HCT116 (cell line): ENCODE measurements at regions not wholly inside any gene's neighbourhood (a gene's known extent, or its start where the extent isn't known, plus 50 kb on each side); places are given as distances from the start of the nearest gene placed in this dataset.

Experiments
- ATAC-seq: fragments of 200-7000 bp; cut with Tn5 transposase; 2 replicates; pipeline ENCODE4 v1.9.1; 2020; ENCODE audit warnings: mild to moderate bottlenecking, moderate library complexity
- BruUV-seq: library from RNA; stranded (reverse); fragments of 400-500 nt; replicated peaks from 2 replicates; lab custom pipeline; 2021; lab: Mats Ljungman, UMichigan
- CTCF ChIA-PET: fragments of 300-600 bp; sonication (Branson Sonifier 250); formaldehyde crosslinking; loops from one replicate; lab custom pipeline; 2021; ENCODE audit warnings: antibody characterized with exemption; lab: Charles Lee
- POLR2A ChIA-PET: fragments of 300-600, 350-600 bp; sonication (Branson Sonifier 250); formaldehyde crosslinking; loops from one replicate; lab custom pipeline; 2021; ENCODE audit warnings: antibody characterized with exemption; lab: Charles Lee
- RAD21 ChIA-PET, 2 experiments: fragments of 300-600 bp; sonication (Branson Sonifier 250); formaldehyde crosslinking; loops; one replicate each; lab custom pipeline; 2023; ENCODE audit warnings: low total read pairs in 2 of 2; ENCODE audit not compliant: uncharacterized antibody in 2 of 2, unreplicated experiment in 2 of 2, low non-redundant PET in 1 of 2; lab: Charles Lee
- DNase-seq: peaks from one replicate; pipeline ENCODE4 v3.0.0-alpha.2; 2010; ENCODE audit warnings: low read depth, low spot score
- H2AFZ ChIP-seq: fragments of 200-600 bp; shearing (Covaris generic), sonication (generic); 2 replicates; pipeline ENCODE4 v1.6.1; 2017; ENCODE audit warnings: low read depth, mixed run types, mixed read lengths, antibody characterized with exemption, low read length; ENCODE audit not compliant: poor library complexity, severe bottlenecking
- H3K27ac ChIP-seq: 2 replicates; pipeline ENCODE4 v1.5.1; 2012; ENCODE audit warnings: low read depth, low read length
- H3K27me3 ChIP-seq: fragments of 200-600 bp; sonication (generic); 2 replicates; pipeline ENCODE4 v1.6.1; 2016; ENCODE audit warnings: mixed run types, low read length, mixed read lengths; ENCODE audit not compliant: insufficient read depth
- H3K36me3 ChIP-seq, 2 experiments: fragments of 200-500 bp in 1 of 2; fragments of 200-600 bp in 1 of 2; sonication (Bioruptor generic) in 1 of 2; sonication (generic) in 1 of 2; 2 replicates each; pipeline versions ENCODE4 v1.5.1 to v1.6.1; 2014 to 2016; ENCODE audit warnings: low read length in 2 of 2, inconsistent platforms in 1 of 2, mixed read lengths in 1 of 2, mixed run types in 1 of 2; ENCODE audit not compliant: insufficient read depth in 2 of 2, control insufficient read depth in 1 of 2
- H3K4me1 ChIP-seq, 2 experiments: fragments of 200-600 bp in 1 of 2; sonication (generic) in 1 of 2; 2 replicates each; pipeline versions ENCODE4 v1.5.1 to v1.6.1; 2012 to 2017; ENCODE audit warnings: low read length in 2 of 2, inconsistent platforms in 1 of 2, mild to moderate bottlenecking in 1 of 2, mixed read lengths in 1 of 2, mixed run types in 1 of 2, moderate library complexity in 1 of 2; ENCODE audit not compliant: insufficient read depth in 2 of 2, control insufficient read depth in 1 of 2
- H3K4me2 ChIP-seq: fragments of 200-600 bp; sonication (generic); 2 replicates; pipeline ENCODE4 v1.6.1; 2017; ENCODE audit warnings: mixed run types, low read length, mixed read lengths
- H3K4me3 ChIP-seq, 2 experiments: fragments of 200-600 bp in 1 of 2; sonication (generic) in 1 of 2; replicated peaks in 1 of 2; 2 replicates each; pipeline ENCODE4 v1.5.1; 2011 to 2016; ENCODE audit warnings: low read length in 2 of 2, control low read depth in 1 of 2, low read depth in 1 of 2, mild to moderate bottlenecking in 1 of 2, mixed read lengths in 1 of 2, mixed run types in 1 of 2
- H3K79me2 ChIP-seq: fragments of 200-600 bp; sonication (generic); 2 replicates; pipeline ENCODE4 v1.6.1; 2017; ENCODE audit warnings: mild to moderate bottlenecking, mixed run types, low read length, moderate library complexity, mixed read lengths; ENCODE audit not compliant: insufficient read depth
- H3K9ac ChIP-seq: fragments of 200-600 bp; sonication (generic); 2 replicates; pipeline ENCODE4 v1.6.1; 2016; ENCODE audit warnings: low read length, mixed read lengths
- H3K9me2 ChIP-seq: fragments of 200-600 bp; sonication (generic), shearing (Covaris generic); 2 replicates; pipeline ENCODE4 v1.6.1; 2017; ENCODE audit warnings: mixed run types, mild to moderate bottlenecking, moderate library complexity; ENCODE audit not compliant: insufficient read depth
- H3K9me3 ChIP-seq, 2 experiments: fragments of 200-500 bp in 1 of 2; fragments of 200-600 bp in 1 of 2; sonication (Bioruptor generic) in 1 of 2; sonication (generic) in 1 of 2; 2 replicates each; pipeline ENCODE4 v1.6.1; 2014 to 2017; ENCODE audit warnings: low read length in 2 of 2, mixed read lengths in 2 of 2, inconsistent platforms in 1 of 2, low read depth in 1 of 2, mild to moderate bottlenecking in 1 of 2, mixed run types in 1 of 2, moderate library complexity in 1 of 2; ENCODE audit not compliant: control insufficient read depth in 1 of 2, insufficient read depth in 1 of 2
- H4K20me1 ChIP-seq: fragments of 200-600 bp; sonication (generic), shearing (Covaris generic); 2 replicates; pipeline ENCODE4 v1.6.1; 2017; ENCODE audit warnings: mixed run types, mild to moderate bottlenecking, moderate library complexity; ENCODE audit not compliant: insufficient read depth
- CBX3 ChIP-seq: IDR thresholded peaks from 2 replicates; pipeline ENCODE4 v1.6.1; 2012; ENCODE audit warnings: low read depth
- CEBPB ChIP-seq: IDR thresholded peaks from 2 replicates; pipeline ENCODE4 v1.6.1; 2012; ENCODE audit warnings: low read depth
- ELF1 ChIP-seq: IDR thresholded peaks from 2 replicates; pipeline ENCODE4 v1.6.1; 2012; ENCODE audit warnings: low read depth, borderline replicate concordance
- EZH2 ChIP-seq: fragments of 200-600 bp; sonication (generic); IDR thresholded peaks from 2 replicates; pipeline ENCODE4 v1.6.1; 2017; ENCODE audit warnings: antibody characterized with exemption, mixed run types
- POLR2A ChIP-seq: IDR thresholded peaks from 2 replicates; pipeline ENCODE4 v1.7.0; 2011; ENCODE audit warnings: borderline replicate concordance; ENCODE audit not compliant: insufficient read depth, insufficient read length; ENCODE audit errors: extremely low read depth
- SIN3A ChIP-seq: IDR thresholded peaks from 2 replicates; pipeline ENCODE4 v1.6.1; 2012; ENCODE audit warnings: low read depth
- SP1 ChIP-seq: IDR thresholded peaks from 2 replicates; pipeline ENCODE4 v1.6.1; 2012; ENCODE audit warnings: low read depth
- intact Hi-C: fragments of 100-400 bp; cut with micrococcal nuclease; formaldehyde crosslinking; loops from 2 replicates; pipeline ENCODE4 v1.10.0; 2022
- TF ChIP-seq, protein P1 (sequence below), 3 experiments: fragments of 200-600 bp in 1 of 3; sonication (generic) in 1 of 3; IDR thresholded peaks in 2 of 3; conservative IDR thresholded peaks in 1 of 3; 2 replicates each; pipeline ENCODE4 v1.5.1; 2012 to 2017; ENCODE audit warnings: low read depth in 2 of 3, low read length in 2 of 3, antibody characterized with exemption in 1 of 3, borderline replicate concordance in 1 of 3, control low read depth in 1 of 3, mild to moderate bottlenecking in 1 of 3, mixed read lengths in 1 of 3, mixed run types in 1 of 3, moderate library complexity in 1 of 3; ENCODE audit not compliant: insufficient read depth in 1 of 3
- TF ChIP-seq, protein P2 (sequence below): IDR thresholded peaks from 2 replicates; pipeline ENCODE4 v1.6.1; 2011; ENCODE audit warnings: mild to moderate bottlenecking, low read length, moderate library complexity; ENCODE audit not compliant: insufficient replicate concordance; ENCODE audit errors: extremely low read depth
- TF ChIP-seq, protein P3 (sequence below): IDR thresholded peaks from 2 replicates; pipeline ENCODE4 v1.6.1; 2012; ENCODE audit warnings: low read depth

DNA sequence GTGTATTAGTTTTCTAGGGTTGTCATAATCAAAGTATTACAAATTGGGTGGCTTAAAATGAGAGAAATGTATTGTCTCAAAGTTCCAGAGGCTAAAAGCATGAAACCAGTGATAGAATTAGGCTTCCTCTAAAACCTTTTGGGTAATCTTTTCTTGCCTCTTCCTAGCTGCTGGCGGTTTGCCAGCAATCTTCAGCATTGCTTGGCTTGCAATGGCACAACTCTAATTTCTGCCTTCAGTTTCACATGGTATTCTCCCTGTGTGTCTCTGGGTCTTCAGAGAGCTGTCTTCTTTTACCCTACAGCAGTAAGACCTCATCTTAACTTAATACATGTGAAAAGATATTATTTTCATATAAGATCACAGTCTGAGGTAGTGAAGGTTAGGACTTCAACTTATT is 479.1 kb upstream of the GJE1 start:
- intact Hi-C loops: no loop called here
- DNase-seq (no peak), ATAC-seq (no peak)
- H3K9me2 ChIP-seq: no peaks in the 10 kb centered on the region
- no peaks in the 10 kb centered on the region for H3K4me1 ChIP-seq
- H4K20me1 ChIP-seq: no peaks in the 10 kb centered on the region
- ChIA-PET RAD21 (no interaction called here), POLR2A (no interaction called here), CTCF (no interaction called here)
- H3K79me2 ChIP-seq: no peaks in the 10 kb centered on the region
- H3K27me3 ChIP-seq: no peaks in the 10 kb centered on the region
- H2AFZ ChIP-seq: peak overlapping the region; percentile 43
- no peak overlapping the region for H3K4me2 ChIP-seq
- no peak for TF ChIP-seq CEBPB
- TF ChIP-seq SIN3A: no peak
- TF ChIP-seq, protein P1, sequence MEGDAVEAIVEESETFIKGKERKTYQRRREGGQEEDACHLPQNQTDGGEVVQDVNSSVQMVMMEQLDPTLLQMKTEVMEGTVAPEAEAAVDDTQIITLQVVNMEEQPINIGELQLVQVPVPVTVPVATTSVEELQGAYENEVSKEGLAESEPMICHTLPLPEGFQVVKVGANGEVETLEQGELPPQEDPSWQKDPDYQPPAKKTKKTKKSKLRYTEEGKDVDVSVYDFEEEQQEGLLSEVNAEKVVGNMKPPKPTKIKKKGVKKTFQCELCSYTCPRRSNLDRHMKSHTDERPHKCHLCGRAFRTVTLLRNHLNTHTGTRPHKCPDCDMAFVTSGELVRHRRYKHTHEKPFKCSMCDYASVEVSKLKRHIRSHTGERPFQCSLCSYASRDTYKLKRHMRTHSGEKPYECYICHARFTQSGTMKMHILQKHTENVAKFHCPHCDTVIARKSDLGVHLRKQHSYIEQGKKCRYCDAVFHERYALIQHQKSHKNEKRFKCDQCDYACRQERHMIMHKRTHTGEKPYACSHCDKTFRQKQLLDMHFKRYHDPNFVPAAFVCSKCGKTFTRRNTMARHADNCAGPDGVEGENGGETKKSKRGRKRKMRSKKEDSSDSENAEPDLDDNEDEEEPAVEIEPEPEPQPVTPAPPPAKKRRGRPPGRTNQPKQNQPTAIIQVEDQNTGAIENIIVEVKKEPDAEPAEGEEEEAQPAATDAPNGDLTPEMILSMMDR (IDR thresholded peaks at IDR 0.05 in 2 of 3, conservative IDR thresholded peaks at IDR 0.05 in 1 of 3; ENCODE audit: borderline replicate concordance in 1 of 3, insufficient read depth in 1 of 3, low read depth in 2 of 3, low read length in 2 of 3): no peak
- TF ChIP-seq CBX3: no peak
- TF ChIP-seq ELF1: no peak
- TF ChIP-seq EZH2: no peak
- TF ChIP-seq, protein P2, sequence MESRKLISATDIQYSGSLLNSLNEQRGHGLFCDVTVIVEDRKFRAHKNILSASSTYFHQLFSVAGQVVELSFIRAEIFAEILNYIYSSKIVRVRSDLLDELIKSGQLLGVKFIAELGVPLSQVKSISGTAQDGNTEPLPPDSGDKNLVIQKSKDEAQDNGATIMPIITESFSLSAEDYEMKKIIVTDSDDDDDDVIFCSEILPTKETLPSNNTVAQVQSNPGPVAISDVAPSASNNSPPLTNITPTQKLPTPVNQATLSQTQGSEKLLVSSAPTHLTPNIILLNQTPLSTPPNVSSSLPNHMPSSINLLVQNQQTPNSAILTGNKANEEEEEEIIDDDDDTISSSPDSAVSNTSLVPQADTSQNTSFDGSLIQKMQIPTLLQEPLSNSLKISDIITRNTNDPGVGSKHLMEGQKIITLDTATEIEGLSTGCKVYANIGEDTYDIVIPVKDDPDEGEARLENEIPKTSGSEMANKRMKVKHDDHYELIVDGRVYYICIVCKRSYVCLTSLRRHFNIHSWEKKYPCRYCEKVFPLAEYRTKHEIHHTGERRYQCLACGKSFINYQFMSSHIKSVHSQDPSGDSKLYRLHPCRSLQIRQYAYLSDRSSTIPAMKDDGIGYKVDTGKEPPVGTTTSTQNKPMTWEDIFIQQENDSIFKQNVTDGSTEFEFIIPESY: no peak
- no peak for TF ChIP-seq SP1
- TF ChIP-seq POLR2A: no peak
- TF ChIP-seq, protein P3, sequence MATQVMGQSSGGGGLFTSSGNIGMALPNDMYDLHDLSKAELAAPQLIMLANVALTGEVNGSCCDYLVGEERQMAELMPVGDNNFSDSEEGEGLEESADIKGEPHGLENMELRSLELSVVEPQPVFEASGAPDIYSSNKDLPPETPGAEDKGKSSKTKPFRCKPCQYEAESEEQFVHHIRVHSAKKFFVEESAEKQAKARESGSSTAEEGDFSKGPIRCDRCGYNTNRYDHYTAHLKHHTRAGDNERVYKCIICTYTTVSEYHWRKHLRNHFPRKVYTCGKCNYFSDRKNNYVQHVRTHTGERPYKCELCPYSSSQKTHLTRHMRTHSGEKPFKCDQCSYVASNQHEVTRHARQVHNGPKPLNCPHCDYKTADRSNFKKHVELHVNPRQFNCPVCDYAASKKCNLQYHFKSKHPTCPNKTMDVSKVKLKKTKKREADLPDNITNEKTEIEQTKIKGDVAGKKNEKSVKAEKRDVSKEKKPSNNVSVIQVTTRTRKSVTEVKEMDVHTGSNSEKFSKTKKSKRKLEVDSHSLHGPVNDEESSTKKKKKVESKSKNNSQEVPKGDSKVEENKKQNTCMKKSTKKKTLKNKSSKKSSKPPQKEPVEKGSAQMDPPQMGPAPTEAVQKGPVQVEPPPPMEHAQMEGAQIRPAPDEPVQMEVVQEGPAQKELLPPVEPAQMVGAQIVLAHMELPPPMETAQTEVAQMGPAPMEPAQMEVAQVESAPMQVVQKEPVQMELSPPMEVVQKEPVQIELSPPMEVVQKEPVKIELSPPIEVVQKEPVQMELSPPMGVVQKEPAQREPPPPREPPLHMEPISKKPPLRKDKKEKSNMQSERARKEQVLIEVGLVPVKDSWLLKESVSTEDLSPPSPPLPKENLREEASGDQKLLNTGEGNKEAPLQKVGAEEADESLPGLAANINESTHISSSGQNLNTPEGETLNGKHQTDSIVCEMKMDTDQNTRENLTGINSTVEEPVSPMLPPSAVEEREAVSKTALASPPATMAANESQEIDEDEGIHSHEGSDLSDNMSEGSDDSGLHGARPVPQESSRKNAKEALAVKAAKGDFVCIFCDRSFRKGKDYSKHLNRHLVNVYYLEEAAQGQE: no peak
- BruUV-seq: no TSS peak
- no peak overlapping the region for H3K27ac ChIP-seq
- no peak overlapping the region for H3K9ac ChIP-seq
- no peaks in the 10 kb centered on the region for H3K9me3 ChIP-seq
- no peak overlapping the region for H3K4me3 ChIP-seq
- H3K36me3 ChIP-seq: no peaks in the 10 kb centered on the region
